B cell (primary cell): ENCODE measurements at regions not wholly inside any gene's neighbourhood (a gene's known extent, or its start where the extent isn't known, plus 50 kb on each side); places are given as distances from the start of the nearest gene placed in this dataset.

ENCODE experiments used
- ATAC-seq: fragments of 200-7000 bp; cut with Tn5 transposase; one replicate; pipeline ENCODE4 v1.10.0; 2021; ENCODE audit warnings: low read depth, mild to moderate bottlenecking, moderate number of reproducible peaks, moderate library complexity
- CTCF ChIA-PET: fragments of 350-600 bp; sonication (Branson Sonifier 250); formaldehyde crosslinking; loops from one replicate; lab custom pipeline; 2021; ENCODE audit warnings: antibody characterized with exemption, inconsistent platforms; lab: Charles Lee
- POLR2A ChIA-PET: fragments of 350-600 bp; sonication (Branson Sonifier 250); formaldehyde crosslinking; loops from one replicate; lab custom pipeline; 2021; ENCODE audit warnings: antibody characterized with exemption; lab: Charles Lee
- DNase-seq: peaks from one replicate; pipeline ENCODE4 v3.0.0; 2013
- H2AFZ ChIP-seq: 2 replicates; pipeline ENCODE4 v1.6.1; 2012; ENCODE audit warnings: mild to moderate bottlenecking, low read depth, low read length; ENCODE audit not compliant: insufficient read depth, poor library complexity, severe bottlenecking
- H3K27ac ChIP-seq, 2 donors: 1 replicate in 1 of 2; 2 replicates in 1 of 2; pipeline ENCODE4 v1.5.1; 2012 to 2013; ENCODE audit warnings: low read length in 2 of 2, mild to moderate bottlenecking in 2 of 2, moderate library complexity in 1 of 2
- H3K27me3 ChIP-seq, 4 experiments: fragments of 200-600 bp in 1 of 4; sonication (generic) in 1 of 4; replicated peaks in 1 of 4; 1 replicate in 2 of 4; 2 replicates in 2 of 4; pipeline versions ENCODE4 v1.6.1 to v1.7.0; 2013 to 2016; ENCODE audit warnings: low read length in 3 of 4, mild to moderate bottlenecking in 2 of 4, mixed read lengths in 1 of 4, moderate library complexity in 1 of 4; ENCODE audit not compliant: insufficient read depth in 4 of 4, control insufficient read depth in 3 of 4; ENCODE audit errors: control extremely low read depth in 1 of 4
- H3K36me3 ChIP-seq, 2 experiments: replicated peaks in 1 of 2; 1 replicate in 1 of 2; 2 replicates in 1 of 2; pipeline versions ENCODE4 v1.6.1 to v1.7.1; 2013; ENCODE audit warnings: low read length in 1 of 2; ENCODE audit not compliant: insufficient read depth in 2 of 2, control insufficient read depth in 1 of 2; ENCODE audit errors: control extremely low read depth in 1 of 2, extremely low read depth in 1 of 2
- H3K4me1 ChIP-seq, 2 donors: fragments of 200-600 bp in 1 of 2; sonication (generic) in 1 of 2; 1 replicate in 1 of 2; 2 replicates in 1 of 2; pipeline versions ENCODE4 v1.5.1 to v1.6.1; 2013 to 2017; ENCODE audit warnings: low read length in 2 of 2; ENCODE audit not compliant: control insufficient read depth in 2 of 2, insufficient read depth in 2 of 2
- H3K4me2 ChIP-seq: replicated peaks from 2 replicates; pipeline ENCODE3; 2012; ENCODE audit warnings: mild to moderate bottlenecking, low read depth, low read length; ENCODE audit not compliant: poor library complexity, severe bottlenecking
- H3K4me3 ChIP-seq, 5 experiments: fragments of 200-600 bp in 1 of 5; sonication (generic) in 1 of 5; 1 replicate in 3 of 5; 2 replicates in 2 of 5; pipeline versions ENCODE4 v1.5.1 to v1.7.0; 2011 to 2016; ENCODE audit warnings: low read length in 4 of 5, mild to moderate bottlenecking in 4 of 5, low read depth in 2 of 5, control low read depth in 1 of 5, moderate library complexity in 1 of 5; ENCODE audit not compliant: insufficient read depth in 1 of 5; ENCODE audit errors: control extremely low read depth in 1 of 5, extremely low read depth in 1 of 5
- H3K79me2 ChIP-seq: fragments of 200-600 bp; sonication (generic); one replicate; pipeline ENCODE4 v1.6.0; 2016; ENCODE audit warnings: low read length; ENCODE audit not compliant: control insufficient read depth, insufficient read depth
- H3K9ac ChIP-seq: fragments of 200-600 bp; sonication (generic); 2 replicates; pipeline ENCODE4 v1.6.1; 2017; ENCODE audit warnings: mild to moderate bottlenecking, low read length, moderate library complexity
- H3K9me3 ChIP-seq, 3 donors: one replicate each; pipeline versions ENCODE4 v1.6.1 to v1.7.1; 2013; ENCODE audit warnings: low read length in 2 of 3; ENCODE audit not compliant: control insufficient read depth in 2 of 3, insufficient read depth in 1 of 3; ENCODE audit errors: control extremely low read depth in 1 of 3
- H4K20me1 ChIP-seq: 2 replicates; pipeline ENCODE4 v1.6.0; 2012; ENCODE audit warnings: mild to moderate bottlenecking, low read length; ENCODE audit not compliant: insufficient read depth, control insufficient read depth, poor library complexity, severe bottlenecking
- H3K27ac Mint-ChIP-seq: one replicate; pipeline ENCODE4 v1.8.0; 2021; ENCODE audit warnings: mixed read lengths
- H3K27me3 Mint-ChIP-seq: one replicate; pipeline ENCODE4 v1.8.0; 2021; ENCODE audit warnings: mixed read lengths
- H3K4me1 Mint-ChIP-seq: one replicate; pipeline ENCODE4 v1.8.0; 2021; ENCODE audit warnings: mixed read lengths
- H3K4me3 Mint-ChIP-seq: one replicate; pipeline ENCODE4 v1.8.0; 2021; ENCODE audit warnings: mixed read lengths
- H3K9me3 Mint-ChIP-seq: one replicate; pipeline ENCODE4 v1.8.0; 2022; ENCODE audit warnings: mixed read lengths; ENCODE audit not compliant: insufficient read depth
- EZH2 ChIP-seq: IDR thresholded peaks from 2 replicates; pipeline ENCODE4 v1.6.1; 2012; ENCODE audit warnings: borderline replicate concordance, low read depth, mild to moderate bottlenecking, moderate library complexity, low read length; ENCODE audit not compliant: insufficient read depth, poor library complexity, severe bottlenecking
- WGBS: methylation state at CpG from one replicate; pipeline ENCODE4 v1.1.5; 2013; ENCODE audit warnings: missing lambda C conversion rate; ENCODE audit not compliant: insufficient coverage; 5-methylcytosine and 5-hydroxymethylcytosine counted together
- intact Hi-C: fragments of 100-400 bp; cut with micrococcal nuclease; formaldehyde crosslinking; loops from one replicate; pipeline ENCODE4 v1.10.0; 2022
- TF ChIP-seq, protein P1 (sequence below): fragments of 200-600 bp; IDR thresholded peaks from one replicate; pipeline ENCODE4 v1.8.0; 2022; ENCODE audit warnings: antibody characterized with exemption, mild to moderate bottlenecking

DNA sequence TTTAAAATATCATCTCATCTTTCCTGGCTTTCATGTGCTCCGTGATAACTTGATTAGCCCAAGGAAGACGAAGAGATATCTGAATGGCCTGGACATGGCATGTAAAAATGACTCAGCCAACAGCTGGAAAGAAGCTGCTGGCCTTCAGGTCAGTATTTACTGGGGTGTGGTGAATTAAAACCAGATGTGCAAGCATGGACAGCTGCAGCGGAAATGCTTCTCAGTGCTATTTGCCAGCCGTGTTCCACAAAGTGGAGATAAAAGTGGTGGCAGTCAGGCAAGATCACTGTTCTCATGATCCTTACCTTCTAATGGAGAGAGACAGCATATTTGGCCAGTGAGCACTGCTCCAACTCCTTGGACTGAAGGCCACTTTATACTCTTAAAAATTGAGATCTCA lies 203.1 kb upstream of the VSTM2A start:
- no peaks in the 10 kb centered on the region for H3K36me3 ChIP-seq
- ChIA-PET POLR2A (no interaction called here), CTCF (no interaction called here)
- H2AFZ ChIP-seq: no peak overlapping the region
- no peak for DNase-seq
- no peaks in the 10 kb centered on the region for H3K79me2 ChIP-seq
- Mint-ChIP-seq H3K9me3 (peaks cover 11% of the 10 kb centered on the region), H3K27me3 (no peaks in the 10 kb centered on the region), H3K4me3 (no peak overlapping the region), H3K4me1 (no peaks in the 10 kb centered on the region), H3K27ac (no peak overlapping the region)
- no peak overlapping the region for H3K27ac ChIP-seq
- no peaks in the 10 kb centered on the region for H3K4me1 ChIP-seq
- peaks cover 0 to 9% (median under 1%) of the 10 kb centered on the region in 3 donors for H3K9me3 ChIP-seq
- intact Hi-C loops: no loop called here
- no peaks in the 10 kb centered on the region for H4K20me1 ChIP-seq
- no peak for ATAC-seq
- H3K4me2 ChIP-seq: no peak overlapping the region
- TF ChIP-seq, protein P1, sequence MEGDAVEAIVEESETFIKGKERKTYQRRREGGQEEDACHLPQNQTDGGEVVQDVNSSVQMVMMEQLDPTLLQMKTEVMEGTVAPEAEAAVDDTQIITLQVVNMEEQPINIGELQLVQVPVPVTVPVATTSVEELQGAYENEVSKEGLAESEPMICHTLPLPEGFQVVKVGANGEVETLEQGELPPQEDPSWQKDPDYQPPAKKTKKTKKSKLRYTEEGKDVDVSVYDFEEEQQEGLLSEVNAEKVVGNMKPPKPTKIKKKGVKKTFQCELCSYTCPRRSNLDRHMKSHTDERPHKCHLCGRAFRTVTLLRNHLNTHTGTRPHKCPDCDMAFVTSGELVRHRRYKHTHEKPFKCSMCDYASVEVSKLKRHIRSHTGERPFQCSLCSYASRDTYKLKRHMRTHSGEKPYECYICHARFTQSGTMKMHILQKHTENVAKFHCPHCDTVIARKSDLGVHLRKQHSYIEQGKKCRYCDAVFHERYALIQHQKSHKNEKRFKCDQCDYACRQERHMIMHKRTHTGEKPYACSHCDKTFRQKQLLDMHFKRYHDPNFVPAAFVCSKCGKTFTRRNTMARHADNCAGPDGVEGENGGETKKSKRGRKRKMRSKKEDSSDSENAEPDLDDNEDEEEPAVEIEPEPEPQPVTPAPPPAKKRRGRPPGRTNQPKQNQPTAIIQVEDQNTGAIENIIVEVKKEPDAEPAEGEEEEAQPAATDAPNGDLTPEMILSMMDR: no peak
- TF ChIP-seq EZH2: no peak
- no peak overlapping the region for H3K9ac ChIP-seq
- no peaks in the 10 kb centered on the region for H3K27me3 ChIP-seq
- H3K4me3 ChIP-seq: no peak overlapping the region
- 93% methylated on average over 3 of the region's 4 CpGs for WGBS

DNA sequence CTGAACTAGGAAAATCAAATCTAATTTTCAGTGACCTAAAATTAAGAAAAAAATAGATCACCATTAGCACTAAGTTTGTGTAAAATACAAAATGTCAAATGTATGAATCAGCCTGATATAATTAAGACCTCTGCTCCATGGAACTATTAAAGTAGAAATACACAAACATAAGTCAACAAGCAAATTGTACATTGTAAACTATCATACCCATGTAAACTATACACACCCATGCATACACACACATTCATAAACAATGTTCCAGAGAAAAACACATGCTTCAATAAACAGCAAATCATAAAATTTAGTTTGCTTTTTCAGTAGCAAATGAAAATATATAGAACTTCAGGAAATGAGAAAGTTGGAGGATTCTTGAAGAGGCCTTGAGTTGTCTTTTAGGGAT lies 199.7 kb upstream of the VSTM2A start:
- POLR2A ChIA-PET: no interaction called here
- H3K9me3 ChIP-seq: peaks cover 0 to 11% (median 2%) of the 10 kb centered on the region in 3 donors
- H3K4me3 ChIP-seq: no peak overlapping the region
- CTCF ChIA-PET: no interaction called here
- Mint-ChIP-seq H3K4me1 (no peaks in the 10 kb centered on the region), H3K9me3 (peaks cover 11% of the 10 kb centered on the region), H3K27ac (no peak overlapping the region), H3K4me3 (no peak overlapping the region), H3K27me3 (no peaks in the 10 kb centered on the region)
- H3K36me3 ChIP-seq: no peaks in the 10 kb centered on the region
- no peak overlapping the region for H3K4me2 ChIP-seq
- H3K27ac ChIP-seq: no peak overlapping the region
- H2AFZ ChIP-seq: no peak overlapping the region
- DNase-seq (no peak), ATAC-seq (no peak)
- no peaks in the 10 kb centered on the region for H3K4me1 ChIP-seq
- no peaks in the 10 kb centered on the region for H4K20me1 ChIP-seq
- no peak for TF ChIP-seq EZH2
- TF ChIP-seq, protein P1: no peak
- H3K79me2 ChIP-seq: no peaks in the 10 kb centered on the region
- no peaks in the 10 kb centered on the region for H3K27me3 ChIP-seq
- intact Hi-C loops: no loop called here
- no peak overlapping the region for H3K9ac ChIP-seq
